HEK293T (cell line): ENCODE measurements at regions not wholly inside any gene's neighbourhood (a gene's known extent, or its start where the extent isn't known, plus 50 kb on each side); places are given as distances from the start of the nearest gene placed in this dataset.

Experiments used
- ARNT ChIP-seq: fragments of 450-650 bp; IDR thresholded peaks from 2 replicates; pipeline ENCODE4 v1.6.1; 2017; ENCODE audit warnings: mild to moderate bottlenecking
- CTBP1 ChIP-seq: fragments of 450-650 bp; IDR thresholded peaks from 2 replicates; pipeline ENCODE4 v1.6.1; 2016; ENCODE audit warnings: borderline replicate concordance
- ELF4 ChIP-seq: fragments of 450-650 bp; IDR thresholded peaks from 2 replicates; pipeline ENCODE4 v1.6.1; 2017; ENCODE audit warnings: antibody characterized with exemption
- FOXM1 ChIP-seq: fragments of 450-650 bp; IDR thresholded peaks from 2 replicates; pipeline ENCODE4 v1.6.1; 2017; ENCODE audit warnings: mild to moderate bottlenecking, borderline replicate concordance
- HDGF ChIP-seq: fragments of 450-650 bp; IDR thresholded peaks from 2 replicates; pipeline ENCODE4 v1.6.1; 2017; ENCODE audit warnings: antibody characterized with exemption, borderline replicate concordance
- LEF1 ChIP-seq: fragments of 450-650 bp; IDR thresholded peaks from 2 replicates; pipeline ENCODE4 v1.6.1; 2017; ENCODE audit warnings: mild to moderate bottlenecking, borderline replicate concordance
- SP1 ChIP-seq: fragments of 450-650 bp; IDR thresholded peaks from 2 replicates; pipeline ENCODE4 v1.6.1; 2017
- SUZ12 ChIP-seq: fragments of 450-650 bp; IDR thresholded peaks from 2 replicates; pipeline ENCODE4 v1.6.1; 2016; ENCODE audit warnings: mild to moderate bottlenecking
- ZNF384 ChIP-seq: fragments of 450-650 bp; IDR thresholded peaks from 2 replicates; pipeline ENCODE4 v1.6.1; 2016

DNA sequence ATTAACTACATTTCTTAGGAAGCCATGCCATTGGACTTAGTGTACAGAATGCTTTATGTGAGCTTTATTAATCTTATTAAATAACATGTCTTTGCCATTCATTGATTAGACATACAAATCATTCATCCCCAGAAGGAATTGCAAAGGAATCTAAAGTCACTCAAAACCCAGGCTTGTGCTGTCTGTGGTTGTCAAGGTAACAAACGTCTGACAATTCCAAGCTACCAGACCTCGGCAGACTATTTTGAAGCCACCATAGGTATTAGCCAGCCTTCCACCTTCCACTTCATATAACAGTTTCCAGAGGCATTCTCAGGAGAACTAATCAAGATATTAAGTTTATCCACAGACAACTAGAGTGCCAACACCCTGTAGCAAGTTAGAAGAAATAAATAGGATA lies 135.2 kb upstream of the TUSC1 start:
- TF ChIP-seq HDGF (no peak), ZNF384 (no peak), ELF4 (no peak), FOXM1 (no peak), ARNT (no peak), LEF1 (no peak), CTBP1 (no peak), SP1 (no peak), SUZ12 (no peak)
